HG02571 (cell line): ENCODE measurements at regions not wholly inside any gene's neighbourhood (a gene's known extent, or its start where the extent isn't known, plus 50 kb on each side); places are given as distances from the start of the nearest gene placed in this dataset.

ENCODE experiments used
- ATAC-seq: cut with Tn5 transposase; IDR thresholded peaks from one replicate; pipeline ENCODE4 v1.9.1; 2021; ENCODE audit warnings: mild to moderate bottlenecking, moderate library complexity; ENCODE audit not compliant: unreplicated experiment

DNA sequence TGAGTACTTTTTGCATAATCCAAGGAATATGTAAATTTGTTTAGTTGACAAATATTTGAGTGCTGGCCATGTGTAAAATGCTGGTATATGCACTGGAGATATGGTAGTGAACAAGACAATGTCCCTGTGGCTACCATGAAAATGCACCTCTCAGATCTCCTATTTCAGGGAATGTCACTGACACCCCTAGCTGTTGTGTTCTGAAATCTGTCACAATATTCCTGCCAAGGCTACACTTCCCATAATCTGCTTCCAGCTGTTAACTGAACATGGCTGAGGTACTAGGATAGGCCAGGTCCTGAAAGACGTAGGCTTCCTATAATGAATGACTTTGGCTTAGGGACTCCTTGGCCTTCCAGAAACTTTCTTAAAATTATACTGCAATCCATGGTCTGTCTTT is 197.8 kb downstream of the ZNF648 start:
- no peak for ATAC-seq

DNA sequence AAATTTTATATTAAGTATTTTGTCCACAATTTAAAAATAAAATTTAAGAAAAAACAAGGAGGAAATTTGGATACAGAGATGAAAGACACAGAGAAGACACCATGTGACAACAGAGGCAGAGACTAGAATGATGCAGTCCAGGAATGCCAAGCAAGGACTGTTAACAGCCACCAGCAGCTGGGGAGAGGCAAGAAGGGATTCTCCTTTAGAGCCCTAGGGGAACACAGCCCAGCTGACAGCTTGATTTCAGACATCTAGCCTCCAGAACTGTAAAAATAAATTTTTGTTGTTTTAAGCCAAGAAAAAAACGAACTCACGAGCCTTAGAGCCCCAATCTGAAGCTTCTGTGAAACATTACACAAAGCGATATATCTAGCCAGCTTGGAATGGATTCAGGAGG is 198.5 kb downstream of the ZNF648 start:
- ATAC-seq: no peak

DNA sequence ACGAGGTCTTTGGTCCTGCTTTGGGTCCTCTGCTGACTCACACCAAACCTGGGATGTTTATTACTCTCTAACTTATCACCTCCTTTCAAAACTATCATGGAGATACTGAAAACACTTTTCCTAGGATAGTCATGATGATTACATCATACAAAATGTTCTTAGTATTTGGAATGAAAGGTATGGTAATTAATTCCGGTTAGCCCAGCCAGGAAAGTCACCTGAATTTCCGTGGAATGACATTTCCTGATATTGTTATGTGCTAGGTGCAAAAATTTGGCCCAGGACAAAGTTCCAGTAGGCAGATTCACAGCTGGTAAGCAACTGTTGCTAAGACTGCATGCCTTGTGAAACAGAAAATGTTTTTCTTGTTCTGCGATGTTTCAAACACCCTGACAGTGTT is 203.4 kb downstream of the ZNF648 start:
- ATAC-seq: no peak
